Bronchial epithelial cell (primary cell): ENCODE measurements at regions not wholly inside any gene's neighbourhood (a gene's known extent, or its start where the extent isn't known, plus 50 kb on each side); places are given as distances from the start of the nearest gene placed in this dataset.
"Not testable (repeated sequence)": the region's sequence is repeated elsewhere in the genome, so short reads cannot be mapped to it uniquely, and the experiment has no call there.

Experiments
- DNase-seq: peaks from one replicate; pipeline ENCODE4 v3.0.0-alpha.2; 2010; ENCODE audit warnings: low read depth
- FAIRE-seq: peaks from 2 replicates; lab custom pipeline; 2011; peaks lifted over from hg19 to GRCh38; lab: Jason Lieb, UNC
- H3K27me3 ChIP-seq: 2 replicates; pipeline ENCODE4 v1.5.1; 2011; ENCODE audit warnings: low read length; ENCODE audit not compliant: control insufficient read depth, insufficient read depth
- H3K36me3 ChIP-seq: 2 replicates; pipeline ENCODE4 v1.5.1; 2011; ENCODE audit warnings: low read length; ENCODE audit not compliant: control insufficient read depth, insufficient read depth
- H3K4me3 ChIP-seq: 2 replicates; pipeline ENCODE4 v1.5.1; 2011; ENCODE audit warnings: mild to moderate bottlenecking, low read depth, low read length, control low read depth
- CTCF ChIP-seq: IDR thresholded peaks from 2 replicates; pipeline ENCODE4 v1.5.1; 2011; ENCODE audit warnings: mild to moderate bottlenecking, moderate library complexity, low read length, control low read depth, inconsistent platforms; ENCODE audit not compliant: insufficient read depth, severe bottlenecking

GRCh38 chr5:142399891-142400290 lies 75.1 kb upstream of the SPRY4 start:
- no peaks in the 10 kb centered on the region for H3K27me3 ChIP-seq
- DNase-seq (peak; percentile 58), FAIRE-seq (no peak)
- no peak for TF ChIP-seq CTCF
- H3K36me3 ChIP-seq = no peaks in the 10 kb centered on the region
- no peak overlapping the region for H3K4me3 ChIP-seq

- TF ChIP-seq CTCF = no peak
- Histone ChIP-seq H3K27me3 (no peaks in the 10 kb centered on the region), H3K36me3 (no peaks in the 10 kb centered on the region), H3K4me3 (no peak overlapping the region)
- DNase-seq = no peak
- no peak for FAIRE-seq
Measured at GRCh38 chr5:142398730-142399055, 73.9 kb upstream of the SPRY4 start.

- FAIRE-seq, H3K36me3 ChIP-seq, H3K4me3 ChIP-seq, H3K27me3 ChIP-seq, DNase-seq: not testable (repeated sequence)
Measured at GRCh38 chr5:142398011-142398729, 73.3 kb upstream of the SPRY4 start.

GRCh38 chr5:142397178-142397577 lies 72.4 kb upstream of the SPRY4 start:
- no peaks in the 10 kb centered on the region for H3K36me3 ChIP-seq
- DNase-seq = no peak

GRCh38 chr5:142396436-142397038 lies 71.7 kb upstream of the SPRY4 start:
- no peaks in the 10 kb centered on the region for H3K36me3 ChIP-seq
- no peak overlapping the region for H3K4me3 ChIP-seq
- DNase-seq (no peak), FAIRE-seq (no peak)
- no peak for TF ChIP-seq CTCF
- no peaks in the 10 kb centered on the region for H3K27me3 ChIP-seq

More at GRCh38 chr5:142397178-142397577, 72.4 kb upstream of the SPRY4 start:
- Histone ChIP-seq H3K4me3 (no peak overlapping the region), H3K27me3 (no peaks in the 10 kb centered on the region)
- no peak for FAIRE-seq
- no peak for TF ChIP-seq CTCF

GRCh38 chr5:142395334-142395733 lies 70.5 kb upstream of the SPRY4 start:
- no peak overlapping the region for H3K4me3 ChIP-seq
- FAIRE-seq (no peak), DNase-seq (no peak)

More at GRCh38 chr5:142395334-142395733, 70.5 kb upstream of the SPRY4 start:
- Histone ChIP-seq H3K36me3 (no peaks in the 10 kb centered on the region), H3K27me3 (no peaks in the 10 kb centered on the region)
- TF ChIP-seq CTCF = no peak
